ENCODE measurements at regions not wholly inside any gene's neighbourhood (a gene's known extent, or its start where the extent isn't known, plus 50 kb on each side); places are given as distances from the start of the nearest gene placed in this dataset.
A peak's percentile ranks its signal among the peaks of the same experiment; 100 is the strongest.
"Not testable (repeated sequence)": the region's sequence is repeated elsewhere in the genome, so short reads cannot be mapped to it uniquely, and the experiment has no call there.

DNA sequence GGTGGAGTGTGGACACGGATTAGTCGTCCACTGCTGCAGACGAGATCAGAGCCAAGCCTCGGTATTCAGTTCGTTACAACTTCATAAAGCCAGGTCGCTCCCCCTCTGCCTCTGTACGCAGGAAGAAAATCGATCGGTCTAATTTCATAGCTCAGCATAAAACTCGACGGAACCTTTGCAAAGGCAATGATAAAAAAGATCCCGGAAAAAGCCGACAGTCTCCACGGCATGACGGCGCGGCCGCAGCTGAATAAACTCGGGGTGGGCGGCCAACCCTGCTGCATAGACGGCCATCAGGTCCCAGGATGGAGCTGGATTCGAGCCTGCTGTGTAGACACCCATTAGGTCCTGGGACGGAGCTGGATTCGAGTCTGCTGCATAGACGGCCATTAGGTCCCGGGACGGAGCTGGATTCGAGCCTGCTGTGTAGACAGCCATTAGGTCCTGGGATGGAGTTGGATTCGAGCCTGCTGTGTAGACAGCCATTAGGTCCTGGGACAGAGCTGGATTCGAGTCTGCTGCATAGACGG lies 113.8 kb upstream of the PPP2R3B start:
- DNase-seq (ENCODE audit: low spot score): no peak

- DNase-seq (ENCODE audit: low spot score): no peak
These were observed 119.6 kb upstream of the PPP2R3B start for GRCh38 chrX:506341-506740.

- no peak for DNase-seq (ENCODE audit: low spot score)
These were observed 121.5 kb upstream of the PPP2R3B start for GRCh38 chrX:508163-508562.

- not testable (repeated sequence) for DNase-seq (ENCODE audit: low spot score)
These were observed 121.8 kb upstream of the SHOX start for GRCh38 chrX:508821-509220.

- DNase-seq (ENCODE audit: low spot score): not testable (repeated sequence)
These were observed 119.5 kb upstream of the SHOX start for GRCh38 chrX:511089-511488.

DNA sequence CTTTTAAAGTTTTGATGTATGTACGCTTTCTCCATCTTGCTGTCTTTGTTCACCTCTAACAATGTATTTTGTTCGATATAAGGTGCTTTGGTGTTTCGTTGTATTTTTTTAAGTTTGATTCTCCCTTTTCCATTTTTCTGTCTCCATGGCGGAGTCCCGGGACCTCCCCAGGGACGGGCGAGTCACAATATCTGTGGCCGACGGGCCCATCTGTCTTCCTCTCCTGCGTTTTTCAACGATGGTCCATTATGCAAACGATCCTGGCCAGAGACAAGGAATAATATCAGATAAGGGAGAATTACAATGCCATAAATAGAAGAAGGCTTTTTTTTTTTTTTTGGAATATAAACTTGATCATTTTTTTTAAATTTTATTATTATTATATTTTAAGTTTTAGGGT lies 112.3 kb upstream of the SHOX start:
- DNase-seq (ENCODE audit: low spot score): no peak

- DNase-seq (ENCODE audit: low spot score): no peak
These were observed 110.8 kb upstream of the SHOX start for GRCh38 chrX:519741-520140.

DNA sequence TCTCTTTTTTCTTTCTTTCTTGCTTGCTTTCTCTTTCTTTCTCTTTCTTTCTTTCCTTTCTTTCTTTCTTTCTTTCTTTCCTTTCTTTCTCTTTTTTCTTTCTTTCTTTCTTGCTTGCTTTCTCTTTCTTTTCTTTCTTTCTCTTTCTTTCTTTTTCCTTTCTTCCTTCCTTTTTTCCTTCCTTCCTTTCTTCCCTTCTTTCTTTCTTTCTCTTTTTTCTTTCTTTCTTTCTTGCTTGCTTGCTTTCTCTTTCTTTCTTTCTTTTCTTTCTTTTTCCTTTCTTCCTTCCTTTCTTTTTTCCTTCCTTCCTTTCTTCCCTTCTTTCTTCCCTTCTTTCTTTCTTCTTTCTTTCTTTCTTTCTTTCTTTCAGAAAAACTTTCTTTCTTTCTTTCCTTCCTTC lies 108.1 kb upstream of the SHOX start:
- DNase-seq (ENCODE audit: low spot score): no peak

DNA sequence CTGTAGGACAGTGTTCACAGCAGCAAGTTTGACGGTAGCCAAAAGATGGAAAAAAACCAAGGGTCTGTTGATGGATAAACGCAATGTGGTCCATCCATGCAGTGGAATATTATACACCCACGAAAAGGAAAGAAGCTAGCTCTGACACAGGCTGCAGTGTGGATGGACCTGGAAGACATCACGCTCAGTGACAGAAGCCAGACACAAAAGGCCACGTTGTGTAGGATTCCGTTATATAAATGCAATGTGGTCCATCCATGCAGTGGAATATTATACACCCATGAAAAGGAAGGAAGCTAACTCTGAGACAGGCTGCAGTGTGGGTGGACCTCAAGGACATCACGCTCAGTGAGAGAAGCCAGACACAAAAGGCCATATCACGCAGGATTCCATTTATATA lies 105.5 kb upstream of the SHOX start:
- no peak for DNase-seq (ENCODE audit: low spot score)

DNA sequence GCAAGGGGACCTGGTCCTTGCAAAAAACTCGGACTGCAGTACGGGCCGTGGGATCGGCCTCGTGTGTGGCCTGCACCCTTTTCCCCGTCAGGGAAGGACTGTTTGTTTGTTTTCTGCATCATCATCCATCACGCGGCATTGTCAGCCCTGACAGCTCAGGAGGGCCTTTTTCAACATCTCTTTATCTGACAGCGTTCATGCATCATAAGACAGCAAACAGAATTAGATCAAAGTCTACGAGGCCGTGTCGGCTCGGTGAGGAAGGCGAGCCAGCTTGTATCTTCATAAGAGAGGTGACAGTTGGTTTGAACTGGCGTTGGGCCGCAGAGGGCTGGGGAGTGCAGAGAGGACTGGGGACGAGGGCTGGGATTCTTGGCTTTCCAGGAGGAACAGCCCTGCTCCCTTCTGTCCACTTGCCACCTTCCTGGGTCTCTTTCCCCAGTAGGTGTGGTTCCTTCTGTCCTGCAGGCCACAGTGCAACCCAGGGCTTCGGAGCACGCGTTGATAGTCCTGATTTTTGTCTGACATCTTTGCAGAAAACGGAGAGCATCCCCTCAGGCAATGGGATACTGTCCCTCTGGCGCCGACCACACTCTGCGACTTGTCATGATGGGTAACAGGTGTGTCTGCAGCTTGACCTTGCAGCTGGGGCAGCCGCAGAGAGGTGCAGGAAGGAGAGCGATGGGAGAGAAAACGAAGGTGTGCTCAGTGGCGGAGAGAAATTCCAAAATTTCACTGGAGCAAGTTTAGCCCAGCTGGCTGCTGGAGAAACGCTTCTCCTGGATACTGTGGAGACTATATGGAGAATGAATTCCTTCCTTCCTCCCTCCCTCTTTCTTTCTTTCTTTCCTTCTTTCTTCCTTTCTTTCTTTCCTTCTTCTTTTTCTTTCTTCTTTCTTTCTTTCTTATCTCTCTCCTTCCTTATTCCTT lies 104.0 kb upstream of the SHOX start:
- DNase-seq (ENCODE audit: low spot score): peak; percentile 48

- DNase-seq (ENCODE audit: low spot score): no peak
These were observed 99.6 kb upstream of the SHOX start for GRCh38 chrX:530726-531610.

GRCh38 chrX:531611-531936 lies 99.0 kb upstream of the SHOX start:
- DNase-seq (ENCODE audit: low spot score): no peak

DNA sequence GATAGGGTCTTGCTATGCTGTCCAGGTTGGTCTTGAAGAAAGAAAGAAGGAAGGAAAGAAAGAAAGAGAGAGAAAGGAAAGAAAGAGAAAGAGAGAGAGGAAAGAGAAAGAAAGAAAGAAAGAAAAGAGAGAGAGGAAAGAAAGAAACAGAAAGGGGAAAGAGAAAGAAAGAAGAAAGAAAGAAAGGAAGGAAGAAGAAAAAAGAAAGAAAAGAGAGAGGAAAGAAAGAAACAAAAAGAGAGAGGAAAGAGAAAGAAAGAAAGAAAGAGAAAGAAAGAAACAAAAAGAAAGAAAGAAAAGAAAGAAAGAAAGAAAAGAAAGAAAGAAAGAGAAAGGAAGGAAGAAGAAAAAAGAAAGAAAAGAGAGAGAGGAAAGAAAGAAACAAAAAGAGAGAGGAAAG lies 95.8 kb upstream of the SHOX start:
- DNase-seq (ENCODE audit: low spot score): no peak

DNA sequence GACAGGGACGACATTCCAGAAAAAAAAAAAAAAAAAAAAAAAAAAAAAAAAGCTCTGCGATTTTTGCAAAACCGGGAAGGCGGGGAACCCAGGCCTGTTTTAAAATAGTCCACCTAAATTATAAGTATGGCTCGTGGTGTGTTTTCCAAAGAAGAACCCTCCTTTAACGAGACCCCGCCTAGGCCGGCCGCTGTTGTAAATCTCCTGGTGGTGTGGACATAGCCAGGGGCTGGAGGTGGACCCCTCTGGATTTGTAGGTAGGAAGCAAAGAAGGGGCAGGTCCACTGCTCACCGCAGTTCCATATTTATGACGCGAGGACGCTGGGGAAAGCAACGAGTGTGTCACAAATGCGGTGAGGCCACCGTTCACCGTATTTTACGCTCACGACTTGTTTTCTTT lies 94.0 kb upstream of the SHOX start:
- DNase-seq (ENCODE audit: low spot score): no peak

- no peak for DNase-seq (ENCODE audit: low spot score)
These were observed 93.4 kb upstream of the SHOX start for GRCh38 chrX:537151-537550.

DNA sequence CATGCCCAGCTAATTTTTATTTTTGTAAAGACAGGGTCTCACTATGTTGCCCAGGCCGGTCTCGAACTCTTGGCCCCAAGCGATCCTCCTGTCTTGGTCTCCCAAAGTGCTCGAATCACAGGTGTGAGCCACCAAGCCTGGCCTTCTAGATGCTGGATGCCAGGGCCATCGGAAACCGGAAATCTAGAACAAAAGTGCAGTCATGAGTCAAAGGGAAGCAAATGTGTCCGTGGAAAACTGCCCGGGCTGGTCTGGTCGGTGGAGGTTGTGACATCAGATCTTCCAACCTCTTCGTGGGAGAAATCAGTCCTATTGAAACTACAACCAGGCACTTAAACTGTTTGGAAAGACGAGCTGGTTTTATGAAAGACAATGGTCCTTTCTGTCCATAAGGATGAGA lies 92.3 kb upstream of the SHOX start:
- DNase-seq (ENCODE audit: low spot score): no peak

GRCh38 chrX:541006-541405 lies 89.6 kb upstream of the SHOX start:
- DNase-seq (ENCODE audit: low spot score): not testable (repeated sequence)

DNA sequence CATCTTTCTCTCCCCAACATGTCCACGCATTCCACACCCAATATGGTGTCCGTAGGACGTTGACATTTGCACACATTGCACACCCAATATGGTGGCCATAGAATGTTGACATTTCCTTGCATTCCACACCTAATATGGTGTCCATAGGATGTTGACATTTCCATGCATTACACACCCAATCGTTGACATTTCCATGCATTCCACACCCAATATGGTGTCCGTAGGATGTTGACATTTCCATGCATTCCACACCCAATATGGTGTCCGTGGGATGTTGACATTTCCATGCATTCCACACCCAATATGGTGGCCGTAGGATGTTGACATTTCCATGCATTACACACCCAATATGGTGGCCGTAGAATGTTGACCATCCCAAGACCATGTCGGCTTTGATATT lies 88.4 kb upstream of the SHOX start:
- DNase-seq (ENCODE audit: low spot score): no peak

- DNase-seq (ENCODE audit: low spot score): no peak
These were observed 85.1 kb upstream of the SHOX start for GRCh38 chrX:545452-545885.

- DNase-seq (ENCODE audit: low spot score): no peak
These were observed 80.1 kb upstream of the SHOX start for GRCh38 chrX:550514-550913.

- no peak for DNase-seq (ENCODE audit: low spot score)
These were observed 79.3 kb upstream of the SHOX start for GRCh38 chrX:551306-551705.

DNA sequence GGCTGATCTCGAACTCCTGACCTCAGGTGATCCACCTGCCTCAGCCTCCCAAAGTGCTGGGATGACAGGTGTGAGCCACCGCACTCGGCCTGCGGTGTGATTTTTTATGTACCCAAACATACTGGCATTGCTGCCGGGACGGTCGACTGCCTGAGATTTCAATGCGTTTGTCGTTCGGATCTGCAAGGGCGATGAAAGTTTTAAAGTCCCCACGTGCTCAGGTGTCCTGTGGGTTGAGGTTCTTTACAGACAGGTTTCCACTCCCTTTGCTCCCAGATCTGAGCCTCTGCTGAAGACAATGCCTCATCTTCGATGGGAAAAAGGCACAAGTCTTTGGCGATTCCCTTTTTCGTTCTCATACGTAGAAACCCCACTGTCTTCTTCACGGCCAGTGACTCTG lies 78.1 kb upstream of the SHOX start:
- no peak for DNase-seq (ENCODE audit: low spot score)

- DNase-seq (ENCODE audit: low spot score): no peak
These were observed 76.3 kb upstream of the SHOX start for GRCh38 chrX:554271-554670.

Data from RKO (cell line).